NT2/D1 (cell line): ENCODE measurements at regions not wholly inside any gene's neighbourhood (a gene's known extent, or its start where the extent isn't known, plus 50 kb on each side); places are given as distances from the start of the nearest gene placed in this dataset.
"Not testable (repeated sequence)": the region's sequence is repeated elsewhere in the genome, so short reads cannot be mapped to it uniquely, and the experiment has no call there.

Experiments
- DNase-seq: peaks from one replicate; pipeline ENCODE4 v3.0.0-alpha.2; 2011; ENCODE audit warnings: low read depth, low spot score
- H3K27me3 ChIP-seq: 2 replicates; pipeline ENCODE4 v1.6.0; 2011; ENCODE audit warnings: mild to moderate bottlenecking; ENCODE audit not compliant: insufficient read length, insufficient read depth
- H3K36me3 ChIP-seq: 2 replicates; pipeline ENCODE4 v1.6.1; 2011; ENCODE audit warnings: mild to moderate bottlenecking, low read length, mixed read lengths; ENCODE audit not compliant: insufficient read depth, insufficient read length
- H3K4me1 ChIP-seq: 2 replicates; pipeline ENCODE4 v1.5.1; 2011; ENCODE audit not compliant: insufficient read depth, insufficient read length
- H3K4me3 ChIP-seq: 2 replicates; pipeline ENCODE4 v1.5.1; 2011; ENCODE audit warnings: low read depth; ENCODE audit not compliant: insufficient read length
- H3K9ac ChIP-seq: 2 replicates; pipeline ENCODE4 v1.6.0; 2011; ENCODE audit warnings: low read depth; ENCODE audit not compliant: insufficient read length
- H3K9me3 ChIP-seq: 2 replicates; pipeline ENCODE4 v1.5.1; 2011; ENCODE audit warnings: mild to moderate bottlenecking, low read length; ENCODE audit not compliant: insufficient read depth
- SUZ12 ChIP-seq: IDR thresholded peaks from 2 replicates; pipeline ENCODE4 v1.6.1; 2011; ENCODE audit not compliant: insufficient read length, insufficient read depth; ENCODE audit errors: extremely low read depth
- YY1 ChIP-seq: IDR thresholded peaks from 2 replicates; pipeline ENCODE4 v1.6.1; 2011; ENCODE audit not compliant: insufficient read length, insufficient read depth
- ZNF274 ChIP-seq: IDR thresholded peaks from 2 replicates; pipeline ENCODE4 v1.6.1; 2011; ENCODE audit warnings: mild to moderate bottlenecking, low read depth, low read length

DNA sequence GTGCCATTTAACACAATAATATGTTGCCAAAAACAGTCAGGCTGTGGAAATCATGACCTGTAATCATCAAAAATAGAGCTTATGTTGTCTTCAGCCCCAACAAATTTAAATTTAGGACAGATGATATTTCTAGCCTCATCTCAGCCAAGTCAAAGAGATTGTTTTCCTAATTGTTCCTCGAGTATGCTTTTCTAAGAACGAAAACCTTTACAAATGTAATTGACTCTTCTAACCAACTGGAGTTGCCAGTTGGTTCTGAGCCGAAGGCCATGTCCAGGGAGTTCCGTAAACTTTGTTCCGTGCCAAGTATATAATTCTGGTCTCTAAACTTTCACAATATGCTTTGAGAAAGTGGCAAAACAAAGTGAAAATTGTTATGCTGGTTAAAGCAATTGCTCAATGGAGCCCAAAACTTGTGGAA is 160.8 kb downstream of the CEMIP2 start:
- H3K9ac ChIP-seq, result no peak overlapping the region
- peaks cover 15% of the 10 kb centered on the region for H3K9me3 ChIP-seq
- TF ChIP-seq SUZ12, result no peak
- no peak for TF ChIP-seq YY1
- TF ChIP-seq ZNF274, result no peak
- H3K4me3 ChIP-seq, result no peak overlapping the region
- no peaks in the 10 kb centered on the region for H3K27me3 ChIP-seq
- H3K36me3 ChIP-seq, result no peaks in the 10 kb centered on the region
- no peaks in the 10 kb centered on the region for H3K4me1 ChIP-seq
- DNase-seq, result no peak

DNA sequence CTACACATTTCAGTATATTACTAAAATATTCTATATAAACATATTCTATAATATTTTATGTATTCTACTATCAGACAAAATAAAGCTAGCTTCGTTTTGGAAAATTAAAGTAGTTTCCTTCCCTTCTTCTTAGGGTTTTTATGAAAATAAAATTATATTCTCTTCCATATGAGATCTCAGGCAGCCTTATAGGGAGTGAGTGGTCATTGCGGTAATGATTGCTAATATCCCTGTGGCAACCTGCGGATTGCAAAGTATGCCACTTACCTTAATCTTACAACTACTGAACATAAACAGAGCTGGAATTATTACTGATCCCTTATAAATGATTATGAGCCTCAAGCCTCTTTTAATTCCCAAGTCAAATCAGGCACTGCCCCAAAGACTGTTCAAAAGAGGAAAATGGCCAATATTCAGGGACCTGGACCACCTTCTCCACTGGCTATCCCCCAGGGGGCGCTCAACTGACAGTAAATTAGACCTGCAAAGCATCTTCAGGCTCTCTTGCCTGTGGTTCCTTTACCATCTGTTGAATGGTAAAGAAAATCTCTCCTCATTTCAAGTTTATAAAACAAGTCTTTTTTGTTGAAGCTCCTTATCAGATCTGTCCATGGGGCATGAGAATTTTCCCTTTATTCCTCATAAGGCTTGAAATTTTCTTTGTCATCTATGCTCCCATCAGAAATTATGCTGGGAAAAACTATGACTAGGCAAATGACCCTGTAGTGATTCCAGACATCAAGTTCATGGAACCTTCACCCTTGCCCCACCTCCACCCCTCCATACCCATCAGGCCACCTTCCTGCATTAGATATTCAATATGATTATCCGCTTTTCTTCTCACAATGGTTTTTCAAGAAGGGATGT is 163.9 kb downstream of the CEMIP2 start:
- DNase-seq, result peak; percentile 60
- Histone ChIP-seq H3K9me3 (no peaks in the 10 kb centered on the region), H3K4me3 (no peak overlapping the region), H3K36me3 (no peaks in the 10 kb centered on the region), H3K27me3 (no peaks in the 10 kb centered on the region), H3K9ac (no peak overlapping the region), H3K4me1 (no peaks in the 10 kb centered on the region)
- TF ChIP-seq ZNF274 (no peak), SUZ12 (no peak), YY1 (no peak)

DNA sequence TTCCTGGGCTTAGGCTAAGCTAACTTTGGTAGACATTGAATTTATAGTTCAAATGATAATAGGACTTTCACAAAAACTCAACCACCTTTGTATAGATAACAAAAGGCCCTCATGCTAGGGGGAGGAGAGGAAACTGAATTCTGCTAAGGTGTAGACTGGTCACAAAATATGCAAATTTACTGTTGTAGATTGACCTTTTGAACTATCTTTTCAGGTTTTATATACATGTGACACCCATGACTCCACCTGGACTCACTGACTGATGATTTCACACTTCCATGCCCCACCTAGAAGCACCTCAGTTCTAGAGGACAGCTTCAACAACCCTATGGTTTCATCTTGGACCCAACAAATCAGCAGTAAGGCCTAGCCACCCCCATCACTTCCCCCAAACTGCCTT is 165.7 kb downstream of the CEMIP2 start:
- DNase-seq, result no peak
- no peak overlapping the region for H3K9ac ChIP-seq
- no peaks in the 10 kb centered on the region for H3K36me3 ChIP-seq
- no peak overlapping the region for H3K4me3 ChIP-seq
- H3K27me3 ChIP-seq, result no peaks in the 10 kb centered on the region
- no peaks in the 10 kb centered on the region for H3K4me1 ChIP-seq
- no peaks in the 10 kb centered on the region for H3K9me3 ChIP-seq
- no peak for TF ChIP-seq YY1
- TF ChIP-seq ZNF274, result no peak
- no peak for TF ChIP-seq SUZ12

DNA sequence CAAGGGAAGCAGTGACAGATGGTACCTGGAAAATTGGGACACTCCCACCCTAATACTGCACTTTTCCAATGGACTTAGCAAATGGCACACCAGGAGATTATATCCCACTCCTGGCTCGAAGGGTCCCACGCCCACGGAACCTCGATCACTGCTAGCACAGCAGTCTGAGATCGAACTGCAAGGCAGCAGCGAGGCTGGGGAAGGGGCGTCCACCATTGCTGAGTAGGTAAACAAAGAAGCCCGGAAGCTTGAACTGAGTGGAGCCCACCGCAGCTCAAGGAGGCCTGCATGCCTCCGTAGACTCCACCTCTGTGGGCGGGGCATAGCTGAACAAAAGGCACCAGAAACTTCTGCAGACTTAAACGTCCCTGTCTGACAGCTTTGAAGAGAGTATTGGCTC is 172.6 kb downstream of the CEMIP2 start:
- DNase-seq, H3K36me3 ChIP-seq, H3K4me3 ChIP-seq, H3K9ac ChIP-seq, H3K4me1 ChIP-seq, H3K9me3 ChIP-seq, H3K27me3 ChIP-seq: not testable (repeated sequence)

DNA sequence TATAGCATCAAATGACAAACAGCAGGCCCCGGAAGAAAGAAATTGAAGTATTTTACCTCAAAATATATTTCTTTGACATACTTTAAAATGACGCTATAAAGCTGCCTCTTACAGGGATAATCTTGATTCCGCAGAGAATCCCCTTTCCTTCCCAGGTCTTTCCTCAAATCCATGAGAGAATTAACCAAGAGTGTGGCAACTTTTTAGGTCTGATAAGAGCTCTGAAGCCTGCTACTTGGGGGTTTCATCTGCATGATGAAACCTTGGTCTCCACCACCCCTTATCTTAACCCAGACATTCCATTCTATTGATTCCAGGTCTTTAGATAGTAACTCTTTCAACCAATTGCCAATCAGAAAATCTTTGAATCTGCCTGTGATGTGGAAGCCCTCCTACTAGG is 173.8 kb downstream of the CEMIP2 start:
- no peak for TF ChIP-seq SUZ12
- no peak for TF ChIP-seq YY1
- no peak for TF ChIP-seq ZNF274
- DNase-seq, result no peak
- H3K9ac ChIP-seq, result no peak overlapping the region

DNA sequence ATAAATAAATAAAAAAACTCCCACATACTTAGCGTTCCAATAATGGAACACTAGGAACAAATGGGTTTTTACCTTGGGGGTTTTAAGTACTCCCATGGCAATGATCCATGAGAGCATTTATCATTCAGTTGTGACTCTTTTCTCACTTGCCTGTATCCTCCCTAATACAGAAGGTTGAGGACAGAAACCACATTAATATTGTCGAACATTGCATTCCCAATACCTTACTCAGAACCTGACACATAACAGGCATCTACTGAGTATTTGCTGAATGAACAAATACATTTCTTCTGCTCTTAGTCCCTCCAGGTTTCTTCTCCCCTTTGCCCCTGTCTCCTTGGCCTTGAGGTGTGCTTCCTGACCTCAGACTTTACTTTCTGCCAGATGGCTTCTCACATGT is 175.9 kb downstream of the CEMIP2 start:
- Histone ChIP-seq H3K9ac (no peak overlapping the region), H3K27me3 (no peaks in the 10 kb centered on the region), H3K4me3 (no peak overlapping the region), H3K9me3 (no peaks in the 10 kb centered on the region), H3K4me1 (no peaks in the 10 kb centered on the region), H3K36me3 (no peaks in the 10 kb centered on the region)
- no peak for TF ChIP-seq ZNF274
- TF ChIP-seq SUZ12, result no peak
- TF ChIP-seq YY1, result no peak
- no peak for DNase-seq

More for the DNA sequence above, 173.8 kb downstream of the CEMIP2 start:
- no peaks in the 10 kb centered on the region for H3K4me1 ChIP-seq
- H3K4me3 ChIP-seq, result no peak overlapping the region
- H3K9me3 ChIP-seq, result no peaks in the 10 kb centered on the region
- H3K27me3 ChIP-seq, result no peaks in the 10 kb centered on the region
- H3K36me3 ChIP-seq, result no peaks in the 10 kb centered on the region

DNA sequence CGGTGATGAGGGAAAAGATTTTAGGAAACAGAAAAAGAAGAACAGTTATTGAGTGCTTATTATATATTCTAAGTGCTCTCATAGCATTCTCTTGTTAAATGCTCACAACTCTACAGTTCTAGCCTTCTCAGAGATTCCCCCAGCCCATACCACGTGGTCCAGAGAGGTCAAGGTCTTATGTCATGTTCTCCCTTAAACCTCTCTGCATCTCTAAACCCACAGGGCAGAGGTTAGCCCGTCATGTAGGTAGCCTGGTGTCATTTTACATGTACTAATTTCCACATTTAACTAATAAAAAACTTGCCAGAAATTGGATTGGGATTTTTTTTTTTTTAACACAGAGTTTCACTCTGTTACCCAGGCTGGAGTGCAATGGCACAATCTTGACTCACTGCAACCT is 178.0 kb downstream of the CEMIP2 start:
- no peaks in the 10 kb centered on the region for H3K27me3 ChIP-seq
- no peak for DNase-seq
- TF ChIP-seq ZNF274, result no peak
- no peak for TF ChIP-seq SUZ12
- no peak for TF ChIP-seq YY1
- H3K36me3 ChIP-seq, result no peaks in the 10 kb centered on the region
- no peak overlapping the region for H3K4me3 ChIP-seq
- no peaks in the 10 kb centered on the region for H3K9me3 ChIP-seq
- H3K9ac ChIP-seq, result no peak overlapping the region
- no peaks in the 10 kb centered on the region for H3K4me1 ChIP-seq

DNA sequence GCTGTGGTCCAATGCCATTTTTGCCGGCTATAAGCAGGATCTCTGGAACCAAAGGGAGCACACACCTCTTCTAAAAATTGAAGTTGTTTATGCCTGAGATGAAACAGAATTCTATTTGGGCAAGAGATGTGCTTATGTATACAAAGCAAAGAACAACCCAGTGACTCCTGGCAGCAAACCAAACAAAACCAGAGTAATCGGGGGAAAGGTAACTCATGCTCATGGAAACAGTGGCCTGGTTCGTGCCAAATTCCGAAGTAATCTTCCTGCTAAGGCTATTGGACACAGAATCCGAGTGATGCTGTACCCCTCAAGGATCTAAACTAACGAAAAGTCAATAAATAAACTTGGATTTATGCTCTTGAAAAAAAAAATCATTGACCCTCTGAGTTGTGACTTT is 178.7 kb downstream of the CEMIP2 start:
- H3K9me3 ChIP-seq, result no peaks in the 10 kb centered on the region
- TF ChIP-seq ZNF274, result no peak
- no peaks in the 10 kb centered on the region for H3K4me1 ChIP-seq
- DNase-seq, result no peak
- H3K4me3 ChIP-seq, result no peak overlapping the region
- H3K36me3 ChIP-seq, result no peaks in the 10 kb centered on the region
- no peaks in the 10 kb centered on the region for H3K27me3 ChIP-seq
- no peak overlapping the region for H3K9ac ChIP-seq
